ENCODE measurements at regions not wholly inside any gene's neighbourhood (a gene's known extent, or its start where the extent isn't known, plus 50 kb on each side); places are given as distances from the start of the nearest gene placed in this dataset.

DNA sequence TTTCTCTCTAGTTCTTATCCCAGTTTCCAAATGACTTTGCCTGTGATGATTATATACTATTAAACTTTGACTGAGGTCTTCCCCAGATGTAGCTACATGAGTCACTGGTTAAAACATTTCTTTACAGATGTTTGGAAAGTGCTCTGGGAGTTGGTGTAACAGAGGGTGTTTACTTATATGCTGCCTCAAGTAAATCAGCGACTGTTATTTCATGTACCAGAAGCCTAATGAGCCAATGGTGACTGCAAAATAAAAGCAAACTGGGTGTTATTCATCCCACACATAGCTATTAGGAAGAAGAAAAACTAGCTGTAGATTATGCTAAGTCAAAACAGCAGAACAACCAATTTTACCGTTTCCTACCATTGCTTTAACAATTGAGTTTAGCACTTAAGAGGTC lies 929.7 kb upstream of the SEMA6A start (continued):
- TF ChIP-seq, protein P1, sequence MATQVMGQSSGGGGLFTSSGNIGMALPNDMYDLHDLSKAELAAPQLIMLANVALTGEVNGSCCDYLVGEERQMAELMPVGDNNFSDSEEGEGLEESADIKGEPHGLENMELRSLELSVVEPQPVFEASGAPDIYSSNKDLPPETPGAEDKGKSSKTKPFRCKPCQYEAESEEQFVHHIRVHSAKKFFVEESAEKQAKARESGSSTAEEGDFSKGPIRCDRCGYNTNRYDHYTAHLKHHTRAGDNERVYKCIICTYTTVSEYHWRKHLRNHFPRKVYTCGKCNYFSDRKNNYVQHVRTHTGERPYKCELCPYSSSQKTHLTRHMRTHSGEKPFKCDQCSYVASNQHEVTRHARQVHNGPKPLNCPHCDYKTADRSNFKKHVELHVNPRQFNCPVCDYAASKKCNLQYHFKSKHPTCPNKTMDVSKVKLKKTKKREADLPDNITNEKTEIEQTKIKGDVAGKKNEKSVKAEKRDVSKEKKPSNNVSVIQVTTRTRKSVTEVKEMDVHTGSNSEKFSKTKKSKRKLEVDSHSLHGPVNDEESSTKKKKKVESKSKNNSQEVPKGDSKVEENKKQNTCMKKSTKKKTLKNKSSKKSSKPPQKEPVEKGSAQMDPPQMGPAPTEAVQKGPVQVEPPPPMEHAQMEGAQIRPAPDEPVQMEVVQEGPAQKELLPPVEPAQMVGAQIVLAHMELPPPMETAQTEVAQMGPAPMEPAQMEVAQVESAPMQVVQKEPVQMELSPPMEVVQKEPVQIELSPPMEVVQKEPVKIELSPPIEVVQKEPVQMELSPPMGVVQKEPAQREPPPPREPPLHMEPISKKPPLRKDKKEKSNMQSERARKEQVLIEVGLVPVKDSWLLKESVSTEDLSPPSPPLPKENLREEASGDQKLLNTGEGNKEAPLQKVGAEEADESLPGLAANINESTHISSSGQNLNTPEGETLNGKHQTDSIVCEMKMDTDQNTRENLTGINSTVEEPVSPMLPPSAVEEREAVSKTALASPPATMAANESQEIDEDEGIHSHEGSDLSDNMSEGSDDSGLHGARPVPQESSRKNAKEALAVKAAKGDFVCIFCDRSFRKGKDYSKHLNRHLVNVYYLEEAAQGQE (IDR thresholded peaks at IDR 0.05; ENCODE audit: unreplicated experiment): no peak
- TF ChIP-seq JUNB (IDR thresholded peaks at IDR 0.05; ENCODE audit: unreplicated experiment): no peak
- TF ChIP-seq ZNF114 (CRISPR knock-in tag; IDR thresholded peaks at IDR 0.05): no peak

DNA sequence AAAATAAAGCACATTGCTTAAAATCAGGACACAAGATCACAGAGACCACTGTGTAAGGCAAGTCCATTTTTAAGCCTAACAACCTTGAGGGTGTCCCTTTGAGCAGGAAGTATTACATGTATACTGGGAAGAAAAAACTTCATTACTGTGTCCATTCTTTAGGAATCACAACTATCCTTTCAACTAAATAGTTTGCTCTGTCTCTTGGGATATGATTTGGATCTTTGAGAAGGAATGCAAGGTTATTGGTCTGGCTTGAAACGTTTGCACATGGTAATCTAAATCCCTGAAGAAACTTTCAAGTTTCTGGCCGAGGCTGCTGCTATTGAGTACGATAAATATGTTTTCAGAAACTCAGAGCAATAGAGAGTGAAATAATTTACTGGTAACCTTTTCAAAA lies 923.0 kb upstream of the SEMA6A start:
- H3K27me3 ChIP-seq (ENCODE audit: insufficient read depth): no peaks in the 10 kb centered on the region
- Mint-ChIP-seq H3K9me3 (0 out of 3 replicates have a peak, but pooled peaks cover 2% of the 10 kb centered on the region), H3K27ac (no peak overlapping the region), H3K36me3 (ENCODE audit: low read depth) (no peaks in the 10 kb centered on the region), H3K4me1 (no peaks in the 10 kb centered on the region), H3K4me3 (no peak overlapping the region), H3K27me3 (ENCODE audit: insufficient read depth, low read depth, poor library complexity) (no peaks in the 10 kb centered on the region)
- H3F3A ChIP-seq (replicated peaks; ENCODE audit: low read depth): no peaks in the 10 kb centered on the region
- H3K27ac ChIP-seq (ENCODE audit: low read depth): no peak overlapping the region
- no peak overlapping the region for H2AFZ ChIP-seq
- no peaks in the 10 kb centered on the region for H4K20me1 ChIP-seq (replicated peaks; ENCODE audit: insufficient read depth)
- no peaks in the 10 kb centered on the region for H3K4me1 ChIP-seq (ENCODE audit: insufficient read depth)
- no peak overlapping the region for H3K4me3 ChIP-seq
- H3K9me2 ChIP-seq (ENCODE audit: insufficient read depth): no peaks in the 10 kb centered on the region
- H3K36me3 ChIP-seq (ENCODE audit: insufficient read depth): no peaks in the 10 kb centered on the region
- ATAC-seq (no peak), DNase-seq (ENCODE audit: low spot score) (no peak)
- H3K79me2 ChIP-seq (replicated peaks; ENCODE audit: insufficient read depth): no peaks in the 10 kb centered on the region
- H3K4me2 ChIP-seq: no peak overlapping the region
- TF ChIP-seq EZH2 (IDR thresholded peaks at IDR 0.05; ENCODE audit: low read depth, unreplicated experiment) (no peak), CREB1 (CRISPR knock-in tag; IDR thresholded peaks at IDR 0.05; ENCODE audit: low read depth) (no peak), POLR2AphosphoS5 (IDR thresholded peaks at IDR 0.05; ENCODE audit: low read depth) (no peak), NANOG (IDR thresholded peaks at IDR 0.05; ENCODE audit: borderline replicate concordance) (no peak), STAT1 (IDR thresholded peaks at IDR 0.05; ENCODE audit: unreplicated experiment) (no peak), ZNF331 (CRISPR knock-in tag; IDR thresholded peaks at IDR 0.05; ENCODE audit: low read depth) (no peak), JUNB (IDR thresholded peaks at IDR 0.05; ENCODE audit: unreplicated experiment) (no peak), EZH2phosphoT487 (IDR thresholded peaks at IDR 0.05; ENCODE audit: unreplicated experiment) (no peak)
- TF ChIP-seq, protein P2, sequence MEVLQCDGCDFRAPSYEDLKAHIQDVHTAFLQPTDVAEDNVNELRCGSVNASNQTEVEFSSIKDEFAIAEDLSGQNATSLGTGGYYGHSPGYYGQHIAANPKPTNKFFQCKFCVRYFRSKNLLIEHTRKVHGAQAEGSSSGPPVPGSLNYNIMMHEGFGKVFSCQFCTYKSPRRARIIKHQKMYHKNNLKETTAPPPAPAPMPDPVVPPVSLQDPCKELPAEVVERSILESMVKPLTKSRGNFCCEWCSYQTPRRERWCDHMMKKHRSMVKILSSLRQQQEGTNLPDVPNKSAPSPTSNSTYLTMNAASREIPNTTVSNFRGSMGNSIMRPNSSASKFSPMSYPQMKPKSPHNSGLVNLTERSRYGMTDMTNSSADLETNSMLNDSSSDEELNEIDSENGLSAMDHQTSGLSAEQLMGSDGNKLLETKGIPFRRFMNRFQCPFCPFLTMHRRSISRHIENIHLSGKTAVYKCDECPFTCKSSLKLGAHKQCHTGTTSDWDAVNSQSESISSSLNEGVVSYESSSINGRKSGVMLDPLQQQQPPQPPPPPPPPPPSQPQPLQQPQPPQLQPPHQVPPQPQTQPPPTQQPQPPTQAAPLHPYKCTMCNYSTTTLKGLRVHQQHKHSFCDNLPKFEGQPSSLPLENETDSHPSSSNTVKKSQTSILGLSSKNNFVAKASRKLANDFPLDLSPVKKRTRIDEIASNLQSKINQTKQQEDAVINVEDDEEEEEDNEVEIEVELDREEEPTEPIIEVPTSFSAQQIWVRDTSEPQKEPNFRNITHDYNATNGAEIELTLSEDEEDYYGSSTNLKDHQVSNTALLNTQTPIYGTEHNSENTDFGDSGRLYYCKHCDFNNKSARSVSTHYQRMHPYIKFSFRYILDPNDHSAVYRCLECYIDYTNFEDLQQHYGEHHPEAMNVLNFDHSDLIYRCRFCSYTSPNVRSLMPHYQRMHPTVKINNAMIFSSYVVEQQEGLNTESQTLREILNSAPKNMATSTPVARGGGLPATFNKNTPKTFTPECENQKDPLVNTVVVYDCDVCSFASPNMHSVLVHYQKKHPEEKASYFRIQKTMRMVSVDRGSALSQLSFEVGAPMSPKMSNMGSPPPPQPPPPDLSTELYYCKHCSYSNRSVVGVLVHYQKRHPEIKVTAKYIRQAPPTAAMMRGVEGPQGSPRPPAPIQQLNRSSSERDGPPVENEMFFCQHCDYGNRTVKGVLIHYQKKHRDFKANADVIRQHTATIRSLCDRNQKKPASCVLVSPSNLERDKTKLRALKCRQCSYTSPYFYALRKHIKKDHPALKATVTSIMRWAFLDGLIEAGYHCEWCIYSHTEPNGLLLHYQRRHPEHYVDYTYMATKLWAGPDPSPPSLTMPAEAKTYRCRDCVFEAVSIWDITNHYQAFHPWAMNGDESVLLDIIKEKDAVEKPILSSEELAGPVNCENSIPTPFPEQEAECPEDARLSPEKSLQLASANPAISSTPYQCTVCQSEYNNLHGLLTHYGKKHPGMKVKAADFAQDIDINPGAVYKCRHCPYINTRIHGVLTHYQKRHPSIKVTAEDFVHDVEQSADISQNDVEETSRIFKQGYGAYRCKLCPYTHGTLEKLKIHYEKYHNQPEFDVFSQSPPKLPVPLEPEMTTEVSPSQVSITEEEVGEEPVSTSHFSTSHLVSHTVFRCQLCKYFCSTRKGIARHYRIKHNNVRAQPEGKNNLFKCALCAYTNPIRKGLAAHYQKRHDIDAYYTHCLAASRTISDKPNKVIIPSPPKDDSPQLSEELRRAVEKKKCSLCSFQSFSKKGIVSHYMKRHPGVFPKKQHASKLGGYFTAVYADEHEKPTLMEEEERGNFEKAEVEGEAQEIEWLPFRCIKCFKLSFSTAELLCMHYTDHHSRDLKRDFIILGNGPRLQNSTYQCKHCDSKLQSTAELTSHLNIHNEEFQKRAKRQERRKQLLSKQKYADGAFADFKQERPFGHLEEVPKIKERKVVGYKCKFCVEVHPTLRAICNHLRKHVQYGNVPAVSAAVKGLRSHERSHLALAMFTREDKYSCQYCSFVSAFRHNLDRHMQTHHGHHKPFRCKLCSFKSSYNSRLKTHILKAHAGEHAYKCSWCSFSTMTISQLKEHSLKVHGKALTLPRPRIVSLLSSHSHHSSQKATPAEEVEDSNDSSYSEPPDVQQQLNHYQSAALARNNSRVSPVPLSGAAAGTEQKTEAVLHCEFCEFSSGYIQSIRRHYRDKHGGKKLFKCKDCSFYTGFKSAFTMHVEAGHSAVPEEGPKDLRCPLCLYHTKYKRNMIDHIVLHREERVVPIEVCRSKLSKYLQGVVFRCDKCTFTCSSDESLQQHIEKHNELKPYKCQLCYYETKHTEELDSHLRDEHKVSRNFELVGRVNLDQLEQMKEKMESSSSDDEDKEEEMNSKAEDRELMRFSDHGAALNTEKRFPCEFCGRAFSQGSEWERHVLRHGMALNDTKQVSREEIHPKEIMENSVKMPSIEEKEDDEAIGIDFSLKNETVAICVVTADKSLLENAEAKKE (CRISPR knock-in tag; IDR thresholded peaks at IDR 0.05): no peak
- TF ChIP-seq, protein P3, sequence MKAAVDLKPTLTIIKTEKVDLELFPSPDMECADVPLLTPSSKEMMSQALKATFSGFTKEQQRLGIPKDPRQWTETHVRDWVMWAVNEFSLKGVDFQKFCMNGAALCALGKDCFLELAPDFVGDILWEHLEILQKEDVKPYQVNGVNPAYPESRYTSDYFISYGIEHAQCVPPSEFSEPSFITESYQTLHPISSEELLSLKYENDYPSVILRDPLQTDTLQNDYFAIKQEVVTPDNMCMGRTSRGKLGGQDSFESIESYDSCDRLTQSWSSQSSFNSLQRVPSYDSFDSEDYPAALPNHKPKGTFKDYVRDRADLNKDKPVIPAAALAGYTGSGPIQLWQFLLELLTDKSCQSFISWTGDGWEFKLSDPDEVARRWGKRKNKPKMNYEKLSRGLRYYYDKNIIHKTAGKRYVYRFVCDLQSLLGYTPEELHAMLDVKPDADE (IDR thresholded peaks at IDR 0.05): no peak
- TF ChIP-seq, protein P1 (IDR thresholded peaks at IDR 0.05; ENCODE audit: unreplicated experiment): no peak

All from GM23338 (cell line).